ENCODE measurements at regions not wholly inside any gene's neighbourhood (a gene's known extent, or its start where the extent isn't known, plus 50 kb on each side); places are given as distances from the start of the nearest gene placed in this dataset.

- ATAC-seq (no peak), DNase-seq (ENCODE audit: low spot score) (no peak)
- intact Hi-C loops (cut with DNase I) = no loop called here
Measured at GRCh38 chr5:159610966-159611579, 280.8 kb upstream of the IL12B start.

GRCh38 chr5:159616952-159617351 lies 286.7 kb upstream of the IL12B start:
- no peak for DNase-seq (ENCODE audit: low spot score)
- intact Hi-C loops (cut with DNase I) = no loop called here
- ATAC-seq = no peak

- ATAC-seq (no peak), DNase-seq (ENCODE audit: low spot score) (no peak)
- intact Hi-C loops (cut with DNase I) = no loop called here
Measured at GRCh38 chr5:159619826-159620225, 289.5 kb upstream of the IL12B start.

- ATAC-seq = no peak
- DNase-seq (ENCODE audit: low spot score) = no peak
- intact Hi-C loops (cut with DNase I) = no loop called here
Measured at GRCh38 chr5:159620853-159621540, 290.7 kb upstream of the IL12B start.

- DNase-seq (ENCODE audit: low spot score) (no peak), ATAC-seq (no peak)
- intact Hi-C loops (cut with DNase I) = no loop called here
Measured at GRCh38 chr5:159628703-159629102, 287.6 kb upstream of the ADRA1B start.

GRCh38 chr5:159629158-159629557 lies 287.1 kb upstream of the ADRA1B start:
- ATAC-seq (no peak), DNase-seq (ENCODE audit: low spot score) (no peak)
- intact Hi-C loops (cut with DNase I) = no loop called here

GRCh38 chr5:159630545-159630944 lies 285.7 kb upstream of the ADRA1B start:
- intact Hi-C loops (cut with DNase I) = no loop called here

GRCh38 chr5:159631001-159631400 lies 285.3 kb upstream of the ADRA1B start:
- DNase-seq (ENCODE audit: low spot score) (no peak), ATAC-seq (no peak)
- intact Hi-C loops (cut with DNase I) = no loop called here

More at GRCh38 chr5:159630545-159630944, 285.7 kb upstream of the ADRA1B start:
- ATAC-seq (no peak), DNase-seq (ENCODE audit: low spot score) (no peak)

GRCh38 chr5:159632866-159633265 lies 283.4 kb upstream of the ADRA1B start:
- ATAC-seq (no peak), DNase-seq (ENCODE audit: low spot score) (no peak)
- intact Hi-C loops (cut with DNase I) = no loop called here

- intact Hi-C loops (cut with DNase I) = no loop called here
- DNase-seq (ENCODE audit: low spot score) = no peak
- ATAC-seq = no peak
Measured at GRCh38 chr5:159638481-159638880, 277.8 kb upstream of the ADRA1B start.

- ATAC-seq = no peak
- intact Hi-C loops (cut with DNase I) = no loop called here
Measured at GRCh38 chr5:159638954-159639559, 277.2 kb upstream of the ADRA1B start.

GRCh38 chr5:159639590-159639989 lies 276.7 kb upstream of the ADRA1B start:
- DNase-seq (ENCODE audit: low spot score) (no peak), ATAC-seq (no peak)
- intact Hi-C loops (cut with DNase I) = no loop called here

More at GRCh38 chr5:159638954-159639559, 277.2 kb upstream of the ADRA1B start:
- no peak for DNase-seq (ENCODE audit: low spot score)

- ATAC-seq (no peak), DNase-seq (ENCODE audit: low spot score) (no peak)
- intact Hi-C loops (cut with DNase I) = no loop called here
Measured at GRCh38 chr5:159640446-159640845, 275.8 kb upstream of the ADRA1B start.

- intact Hi-C loops (cut with DNase I) = no loop called here
- DNase-seq (ENCODE audit: low spot score) (no peak), ATAC-seq (no peak)
Measured at GRCh38 chr5:159640921-159641320, 275.4 kb upstream of the ADRA1B start.

GRCh38 chr5:159641371-159642039 lies 274.8 kb upstream of the ADRA1B start:
- ATAC-seq = no peak
- no peak for DNase-seq (ENCODE audit: low spot score)
- intact Hi-C loops (cut with DNase I) = no loop called here

GRCh38 chr5:159642379-159642778 lies 273.9 kb upstream of the ADRA1B start:
- intact Hi-C loops (cut with DNase I) = no loop called here
- ATAC-seq = no peak

GRCh38 chr5:159644053-159644452 lies 272.2 kb upstream of the ADRA1B start:
- DNase-seq (ENCODE audit: low spot score) = no peak
- no peak for ATAC-seq
- intact Hi-C loops (cut with DNase I) = no loop called here

More at GRCh38 chr5:159642379-159642778, 273.9 kb upstream of the ADRA1B start:
- DNase-seq (ENCODE audit: low spot score) = no peak

GRCh38 chr5:159645179-159645846 lies 271.0 kb upstream of the ADRA1B start:
- DNase-seq (ENCODE audit: low spot score) (no peak), ATAC-seq (no peak)
- intact Hi-C loops (cut with DNase I) = no loop called here

- intact Hi-C loops (cut with DNase I) = no loop called here
- ATAC-seq (no peak), DNase-seq (ENCODE audit: low spot score) (no peak)
Measured at GRCh38 chr5:159650803-159651202, 265.5 kb upstream of the ADRA1B start.
